ENCODE measurements at regions not wholly inside any gene's neighbourhood (a gene's known extent, or its start where the extent isn't known, plus 50 kb on each side); places are given as distances from the start of the nearest gene placed in this dataset.
"Not testable (repeated sequence)": the region's sequence is repeated elsewhere in the genome, so short reads cannot be mapped to it uniquely, and the experiment has no call there.

- TF ChIP-seq CTCF, EP300, POLR2A (IDR thresholded peaks at IDR 0.05): not testable (repeated sequence)
Observed at GRCh38 chr14:19231421-19231820, 202.7 kb downstream of the POTEG start.

All from tibial nerve (tissue), 4 donors.